ENCODE measurements at regions not wholly inside any gene's neighbourhood (a gene's known extent, or its start where the extent isn't known, plus 50 kb on each side); places are given as distances from the start of the nearest gene placed in this dataset.

- Mint-ChIP-seq H3K36me3 (ENCODE audit: unreplicated experiment) (no peaks in the 10 kb centered on the region), H3K4me1 (ENCODE audit: low read depth, unreplicated experiment) (peaks cover 2% of the 10 kb centered on the region), H3K27me3 (ENCODE audit: unreplicated experiment) (peaks cover 1% of the 10 kb centered on the region), H3K9me3 (ENCODE audit: unreplicated experiment) (no peaks in the 10 kb centered on the region), H3K4me3 (ENCODE audit: unreplicated experiment) (no peak overlapping the region), H3K27ac (ENCODE audit: unreplicated experiment) (no peak overlapping the region)
- TF ChIP-seq, protein P1, sequence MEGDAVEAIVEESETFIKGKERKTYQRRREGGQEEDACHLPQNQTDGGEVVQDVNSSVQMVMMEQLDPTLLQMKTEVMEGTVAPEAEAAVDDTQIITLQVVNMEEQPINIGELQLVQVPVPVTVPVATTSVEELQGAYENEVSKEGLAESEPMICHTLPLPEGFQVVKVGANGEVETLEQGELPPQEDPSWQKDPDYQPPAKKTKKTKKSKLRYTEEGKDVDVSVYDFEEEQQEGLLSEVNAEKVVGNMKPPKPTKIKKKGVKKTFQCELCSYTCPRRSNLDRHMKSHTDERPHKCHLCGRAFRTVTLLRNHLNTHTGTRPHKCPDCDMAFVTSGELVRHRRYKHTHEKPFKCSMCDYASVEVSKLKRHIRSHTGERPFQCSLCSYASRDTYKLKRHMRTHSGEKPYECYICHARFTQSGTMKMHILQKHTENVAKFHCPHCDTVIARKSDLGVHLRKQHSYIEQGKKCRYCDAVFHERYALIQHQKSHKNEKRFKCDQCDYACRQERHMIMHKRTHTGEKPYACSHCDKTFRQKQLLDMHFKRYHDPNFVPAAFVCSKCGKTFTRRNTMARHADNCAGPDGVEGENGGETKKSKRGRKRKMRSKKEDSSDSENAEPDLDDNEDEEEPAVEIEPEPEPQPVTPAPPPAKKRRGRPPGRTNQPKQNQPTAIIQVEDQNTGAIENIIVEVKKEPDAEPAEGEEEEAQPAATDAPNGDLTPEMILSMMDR (IDR thresholded peaks at IDR 0.05; ENCODE audit: partially characterized antibody, unreplicated experiment): no peak
- DNase-seq: no peak
Observed at GRCh38 chr15:81547521-81548132, 173.6 kb upstream of the TMC3 start.

DNA sequence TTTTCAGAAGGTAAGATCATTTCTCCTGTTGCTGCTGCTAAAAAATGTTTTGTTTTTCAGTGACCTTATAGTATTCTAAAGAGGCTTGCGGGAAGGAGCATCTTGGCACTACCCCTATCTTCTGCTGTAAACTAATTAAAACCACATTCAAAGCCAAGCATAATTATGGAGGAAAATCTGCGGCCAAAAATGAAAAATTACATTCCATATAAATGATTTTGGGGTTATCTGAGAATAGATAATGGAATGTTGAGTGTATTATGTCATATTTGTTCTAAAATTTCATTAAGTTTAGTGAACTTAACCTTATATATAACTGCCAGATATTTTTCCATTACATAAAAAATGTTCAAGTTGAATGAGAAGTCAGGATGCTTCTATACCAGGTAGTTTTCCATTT, 170.4 kb upstream of the TMC3 start:
- Mint-ChIP-seq H3K36me3 (ENCODE audit: unreplicated experiment) (no peaks in the 10 kb centered on the region), H3K27me3 (ENCODE audit: unreplicated experiment) (peaks cover 1% of the 10 kb centered on the region), H3K4me1 (ENCODE audit: low read depth, unreplicated experiment) (peaks cover 2% of the 10 kb centered on the region), H3K27ac (ENCODE audit: unreplicated experiment) (no peak overlapping the region), H3K4me3 (ENCODE audit: unreplicated experiment) (no peak overlapping the region), H3K9me3 (ENCODE audit: unreplicated experiment) (no peaks in the 10 kb centered on the region)
- DNase-seq: no peak
- TF ChIP-seq, protein P1 (IDR thresholded peaks at IDR 0.05; ENCODE audit: partially characterized antibody, unreplicated experiment): no peak

GRCh38 chr15:81540909-81541308, 166.9 kb upstream of the TMC3 start:
- TF ChIP-seq, protein P1 (IDR thresholded peaks at IDR 0.05; ENCODE audit: partially characterized antibody, unreplicated experiment): no peak
- H3K27me3 Mint-ChIP-seq (ENCODE audit: unreplicated experiment): peaks cover 1% of the 10 kb centered on the region
- H3K27ac Mint-ChIP-seq (ENCODE audit: unreplicated experiment): no peak overlapping the region
- DNase-seq: no peak
- H3K36me3 Mint-ChIP-seq (ENCODE audit: unreplicated experiment): no peaks in the 10 kb centered on the region
- no peaks in the 10 kb centered on the region for H3K4me1 Mint-ChIP-seq (ENCODE audit: low read depth, unreplicated experiment)
- no peaks in the 10 kb centered on the region for H3K9me3 Mint-ChIP-seq (ENCODE audit: unreplicated experiment)
- H3K4me3 Mint-ChIP-seq (ENCODE audit: unreplicated experiment): no peak overlapping the region

DNA sequence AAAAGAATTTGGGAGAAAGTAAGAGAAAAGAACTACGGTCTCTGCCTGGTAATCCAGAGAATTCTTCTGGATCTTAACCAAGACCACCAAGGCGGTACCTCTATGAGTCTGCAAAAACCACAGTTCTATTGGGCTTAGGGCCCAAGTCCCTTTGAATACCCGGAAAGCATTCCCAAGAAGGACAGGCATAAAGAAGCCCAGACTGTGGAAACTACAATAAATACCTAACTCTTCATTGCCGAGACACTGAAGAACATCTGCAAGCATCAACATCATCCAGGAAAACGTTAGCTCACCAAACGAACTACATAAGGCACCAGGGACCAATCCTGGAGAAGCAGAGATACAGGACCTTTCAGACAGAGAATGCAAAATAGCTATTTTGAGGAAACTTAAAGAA, 162.3 kb upstream of the TMC3 start:
- no peaks in the 10 kb centered on the region for H3K27me3 Mint-ChIP-seq (ENCODE audit: unreplicated experiment)
- DNase-seq: no peak
- no peak overlapping the region for H3K4me3 Mint-ChIP-seq (ENCODE audit: unreplicated experiment)
- H3K36me3 Mint-ChIP-seq (ENCODE audit: unreplicated experiment): no peaks in the 10 kb centered on the region
- TF ChIP-seq, protein P1 (IDR thresholded peaks at IDR 0.05; ENCODE audit: partially characterized antibody, unreplicated experiment): no peak
- peaks cover 1% of the 10 kb centered on the region for H3K4me1 Mint-ChIP-seq (ENCODE audit: low read depth, unreplicated experiment)
- H3K27ac Mint-ChIP-seq (ENCODE audit: unreplicated experiment): no peak overlapping the region
- no peaks in the 10 kb centered on the region for H3K9me3 Mint-ChIP-seq (ENCODE audit: unreplicated experiment)

GRCh38 chr15:81534124-81534523, 160.1 kb upstream of the TMC3 start:
- TF ChIP-seq, protein P1 (IDR thresholded peaks at IDR 0.05; ENCODE audit: partially characterized antibody, unreplicated experiment): no peak
- Mint-ChIP-seq H3K27ac (ENCODE audit: unreplicated experiment) (no peak overlapping the region), H3K36me3 (ENCODE audit: unreplicated experiment) (no peaks in the 10 kb centered on the region), H3K4me3 (ENCODE audit: unreplicated experiment) (no peak overlapping the region), H3K9me3 (ENCODE audit: unreplicated experiment) (no peaks in the 10 kb centered on the region), H3K27me3 (ENCODE audit: unreplicated experiment) (no peaks in the 10 kb centered on the region), H3K4me1 (ENCODE audit: low read depth, unreplicated experiment) (peaks cover 3% of the 10 kb centered on the region)
- no peak for DNase-seq

Measured in glutamatergic neuron (in vitro differentiated cells).